Gastrocnemius medialis (tissue), 4 donors: ENCODE measurements at regions not wholly inside any gene's neighbourhood (a gene's known extent, or its start where the extent isn't known, plus 50 kb on each side); places are given as distances from the start of the nearest gene placed in this dataset.

Experiments
- CTCF ChIP-seq, 5 experiments: fragments of 450-650 bp in 3 of 5; fragments of 200-600 bp in 2 of 5; sonication (generic) in 2 of 5; IDR thresholded peaks in 4 of 5; conservative IDR thresholded peaks in 1 of 5; 1 replicate in 4 of 5; 2 replicates in 1 of 5; pipeline ENCODE4 v1.5.1; 2016 to 2019; ENCODE audit warnings: antibody characterized with exemption in 5 of 5, mild to moderate bottlenecking in 3 of 5, moderate library complexity in 3 of 5
- POLR2A ChIP-seq, 2 donors: fragments of 450-650 bp; IDR thresholded peaks; one replicate each; pipeline ENCODE4 v1.6.1; 2017; ENCODE audit warnings: antibody characterized with exemption in 2 of 2, mild to moderate bottlenecking in 2 of 2, moderate library complexity in 2 of 2

- no peak for TF ChIP-seq CTCF (IDR thresholded peaks at IDR 0.05 in 4 of 5, conservative IDR thresholded peaks at IDR 0.05 in 1 of 5)
- no peak for TF ChIP-seq POLR2A (IDR thresholded peaks at IDR 0.05)
These were observed 631.2 kb upstream of the SOX11 start for GRCh38 chr2:5060956-5061355.
